Fibroblast of skin of left quadriceps (primary cell): ENCODE measurements at regions not wholly inside any gene's neighbourhood (a gene's known extent, or its start where the extent isn't known, plus 50 kb on each side); places are given as distances from the start of the nearest gene placed in this dataset.
A peak's percentile ranks its signal among the peaks of the same experiment; 100 is the strongest.
"Not testable (repeated sequence)": the region's sequence is repeated elsewhere in the genome, so short reads cannot be mapped to it uniquely, and the experiment has no call there.

ENCODE experiments used
- DNase-seq, 2 experiments: peaks; one replicate each; pipeline ENCODE4 v3.0.0-alpha.2; 2013; ENCODE audit warnings: low read depth in 2 of 2

DNA sequence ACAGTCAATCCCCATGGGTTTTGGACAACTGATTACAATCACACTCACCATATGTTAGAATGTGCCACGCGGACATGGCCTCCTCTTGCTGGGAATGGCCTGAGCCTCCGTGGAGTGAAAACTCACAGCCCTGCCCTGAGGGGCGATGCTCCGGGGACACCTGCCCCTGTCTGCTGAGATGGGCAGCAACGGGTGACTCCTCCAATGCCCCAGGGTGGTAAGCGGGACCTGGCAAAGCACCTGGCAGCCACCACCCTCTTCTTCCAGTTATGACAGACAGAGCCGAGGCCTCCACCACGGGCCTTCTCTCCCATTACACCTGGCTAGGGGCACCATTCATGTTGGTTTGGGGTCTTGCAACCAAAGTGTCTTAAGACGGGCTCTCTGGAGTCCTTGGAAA lies 94.9 kb upstream of the COL5A1 start:
- DNase-seq = no peak

DNA sequence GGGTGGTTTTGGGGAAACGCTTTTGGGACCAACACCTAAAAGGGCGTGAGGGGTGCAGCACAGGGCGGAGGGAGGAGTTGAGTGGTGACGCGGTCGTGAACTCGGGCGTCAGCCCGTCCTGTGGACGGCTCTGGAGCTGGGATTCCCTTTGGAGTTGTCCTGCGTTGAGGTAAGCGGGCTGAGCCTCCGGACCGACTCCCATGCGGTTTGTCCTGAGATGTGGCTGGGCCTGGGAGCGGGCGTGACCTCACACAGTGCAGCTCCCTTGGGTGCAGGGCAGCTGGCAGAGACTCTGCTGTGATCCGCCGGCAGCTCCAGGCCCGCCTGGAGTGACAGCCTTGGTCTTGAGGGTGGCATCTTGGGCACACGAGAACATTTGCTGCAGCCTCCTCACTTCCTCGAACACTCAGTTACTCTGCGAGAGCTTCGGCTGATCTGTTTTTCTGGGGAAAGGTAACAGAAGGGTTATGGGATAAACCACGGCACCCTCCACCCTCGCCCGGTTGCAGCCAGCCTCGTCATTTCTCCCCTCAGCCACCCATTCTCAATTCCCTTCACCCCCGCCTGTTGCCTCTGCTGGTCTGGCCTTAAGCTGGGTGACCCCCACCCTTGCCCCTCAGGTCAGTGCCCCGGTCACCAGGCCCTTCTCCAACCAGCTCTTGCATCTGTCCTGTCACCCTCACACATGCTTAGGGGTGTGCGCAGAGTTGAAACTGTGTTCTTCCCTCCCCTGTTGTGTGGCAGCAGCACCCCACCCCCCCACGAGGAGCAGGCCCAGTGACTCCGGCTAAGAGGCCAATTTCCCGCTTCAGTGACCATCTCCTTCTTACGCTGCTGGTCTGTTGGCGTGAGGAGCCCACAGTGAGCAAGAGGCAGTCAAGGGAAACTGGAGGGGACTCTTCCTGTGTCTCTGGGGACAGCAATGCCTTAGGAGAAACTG lies 94.2 kb upstream of the COL5A1 start:
- DNase-seq = no peak

DNA sequence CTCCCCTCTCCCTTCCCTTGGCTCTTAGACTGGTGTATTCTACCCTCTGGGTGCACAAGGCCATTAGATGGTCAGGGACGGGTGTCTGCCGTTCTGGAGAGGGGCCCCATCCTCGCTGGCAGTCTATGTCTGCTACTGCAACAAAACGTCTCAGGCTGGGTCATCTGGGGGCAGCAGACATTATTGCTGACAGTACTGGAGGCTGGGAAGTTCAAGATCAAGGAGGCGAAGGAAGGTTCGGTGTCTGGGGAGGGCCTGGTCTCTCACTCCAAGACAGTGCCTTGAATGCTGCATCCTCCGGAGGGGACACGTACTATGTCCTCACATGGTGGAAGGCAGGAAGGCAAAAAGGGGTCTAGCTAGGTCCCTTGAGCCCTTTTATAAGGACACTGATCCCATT lies 93.4 kb upstream of the COL5A1 start:
- DNase-seq = no peak

DNA sequence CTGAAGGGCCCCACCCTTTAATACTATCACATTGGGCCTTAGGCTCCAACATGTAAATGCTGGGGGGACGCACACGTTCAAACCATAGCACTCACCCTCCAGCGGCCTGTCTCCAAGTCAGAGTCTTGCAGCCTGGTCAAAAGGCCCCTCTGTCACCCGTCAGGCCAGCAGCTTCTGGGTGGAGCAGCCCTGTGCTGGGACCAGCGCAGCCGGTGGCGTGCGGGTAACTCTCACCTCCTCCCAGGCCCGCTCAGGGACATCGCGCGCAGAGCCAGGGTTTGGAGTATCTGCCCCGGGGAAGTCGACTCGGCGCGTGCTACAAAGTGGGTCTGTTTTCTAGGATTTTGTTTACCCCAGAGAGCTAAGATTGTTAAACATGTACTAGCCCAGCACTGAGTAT lies 93.0 kb upstream of the COL5A1 start:
- DNase-seq = no peak

DNA sequence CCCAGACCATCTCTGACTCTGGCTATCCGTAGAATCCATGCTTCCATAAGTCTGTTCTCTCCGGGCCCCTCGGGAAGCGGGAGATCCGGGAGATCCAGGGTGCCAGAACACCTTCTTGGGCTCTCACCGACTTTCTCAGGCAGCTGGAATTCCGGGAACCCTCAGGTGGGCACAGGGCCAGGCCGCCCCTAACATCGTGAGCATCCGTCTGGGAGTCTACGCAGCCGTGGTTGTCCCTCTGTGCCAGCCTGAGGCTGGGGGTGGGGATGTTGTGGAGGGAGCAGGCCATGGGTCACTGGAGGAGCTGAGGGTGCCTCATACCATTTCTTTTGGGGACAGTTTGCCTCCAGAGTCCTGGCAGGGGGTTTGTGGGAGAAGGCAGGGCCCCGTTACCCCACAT lies 92.3 kb upstream of the COL5A1 start:
- DNase-seq = no peak

DNA sequence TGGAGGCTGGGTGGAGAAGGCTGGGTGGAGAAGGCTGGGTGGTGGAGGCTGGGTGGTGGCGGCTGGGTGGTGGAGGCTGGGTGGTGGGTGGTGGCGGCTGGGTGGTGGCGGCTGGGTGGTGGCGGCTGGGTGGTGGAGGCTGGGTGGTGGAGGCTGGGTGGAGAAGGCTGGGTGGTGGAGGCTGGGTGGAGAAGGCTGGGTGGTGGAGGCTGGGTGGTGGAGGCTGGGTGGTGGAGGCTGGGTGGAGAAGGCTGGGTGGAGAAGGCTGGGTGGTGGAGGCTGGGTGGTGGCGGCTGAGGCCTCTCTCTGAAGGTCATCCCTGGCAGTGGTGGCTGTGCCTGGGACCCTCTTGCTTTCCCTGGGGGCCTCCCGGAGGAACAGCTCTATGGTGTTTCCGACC lies 91.5 kb upstream of the COL5A1 start:
- not testable (repeated sequence) for DNase-seq

DNA sequence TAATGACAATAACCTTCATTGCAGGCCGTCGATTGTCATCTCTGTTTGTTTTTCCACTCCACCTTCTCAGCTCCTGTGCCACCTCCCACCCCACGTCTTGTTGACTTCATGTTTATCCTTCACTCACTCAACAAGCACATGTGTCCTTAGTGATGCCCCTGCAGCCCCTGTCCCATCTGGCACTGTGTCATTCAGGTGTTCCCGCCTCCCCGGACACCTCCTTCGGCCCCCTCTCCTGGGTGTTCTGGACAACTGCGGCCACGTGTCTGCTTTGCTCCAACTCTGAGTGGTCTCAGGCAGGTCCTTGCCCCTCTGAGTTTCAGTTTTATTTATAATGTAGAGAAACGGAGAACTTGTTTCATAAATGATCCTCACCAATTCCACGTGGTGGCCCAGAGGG lies 91.0 kb upstream of the COL5A1 start:
- DNase-seq = no peak

DNA sequence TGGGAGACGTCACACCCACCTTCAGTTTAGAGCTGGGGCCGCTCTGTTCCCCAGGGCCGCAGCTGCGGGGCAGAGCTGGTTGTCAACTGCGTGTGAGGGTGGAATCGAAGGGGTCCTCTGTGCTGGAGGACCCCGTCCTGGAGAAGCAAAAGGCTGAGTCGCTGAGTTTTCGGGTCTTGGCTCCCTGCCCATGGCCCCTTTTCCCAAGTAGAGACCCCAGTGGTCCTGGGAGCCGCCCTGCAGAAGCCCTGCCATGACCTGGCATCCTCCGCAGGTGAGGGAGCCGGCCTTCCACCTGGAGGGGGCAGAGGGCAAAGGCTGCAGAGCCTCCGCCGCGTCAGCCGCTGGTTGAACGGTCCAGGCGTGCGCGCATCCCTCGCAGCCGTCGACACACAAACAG lies 90.4 kb upstream of the COL5A1 start:
- DNase-seq = no peak

DNA sequence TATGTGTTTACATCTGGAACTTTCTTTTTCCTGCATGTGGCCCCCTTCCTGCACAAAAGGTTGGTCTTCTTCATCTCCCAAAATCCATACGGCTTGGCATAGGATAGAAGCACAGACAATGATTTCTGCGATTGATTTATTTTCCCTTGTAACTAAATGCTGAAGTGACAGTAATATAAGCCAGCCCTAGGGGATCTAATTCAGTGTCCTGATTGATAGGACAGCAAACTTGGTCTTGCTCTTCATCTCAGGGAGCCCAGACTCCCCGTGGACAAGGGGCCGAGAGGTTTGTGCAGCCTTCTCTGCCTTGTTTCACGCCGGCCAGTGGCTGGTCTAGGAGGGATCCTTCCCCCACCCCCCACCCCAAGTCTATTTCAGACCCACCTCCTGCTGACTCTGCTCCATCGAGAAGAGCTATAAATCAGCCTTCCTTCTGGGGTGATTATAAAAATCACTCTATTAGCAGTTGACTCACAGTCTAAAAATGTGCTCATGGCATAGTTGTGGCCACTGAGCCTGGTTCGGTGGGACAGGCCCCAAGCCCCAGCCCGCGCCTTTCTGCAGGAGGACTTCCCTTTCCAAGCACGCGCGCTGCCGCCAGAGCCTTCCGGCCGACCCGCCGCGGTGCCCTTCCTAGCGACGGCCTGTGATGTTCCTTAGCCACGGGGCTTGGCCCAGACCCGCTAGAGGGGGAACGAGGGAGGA lies 89.8 kb upstream of the COL5A1 start:
- peak; percentile 94 for DNase-seq

DNA sequence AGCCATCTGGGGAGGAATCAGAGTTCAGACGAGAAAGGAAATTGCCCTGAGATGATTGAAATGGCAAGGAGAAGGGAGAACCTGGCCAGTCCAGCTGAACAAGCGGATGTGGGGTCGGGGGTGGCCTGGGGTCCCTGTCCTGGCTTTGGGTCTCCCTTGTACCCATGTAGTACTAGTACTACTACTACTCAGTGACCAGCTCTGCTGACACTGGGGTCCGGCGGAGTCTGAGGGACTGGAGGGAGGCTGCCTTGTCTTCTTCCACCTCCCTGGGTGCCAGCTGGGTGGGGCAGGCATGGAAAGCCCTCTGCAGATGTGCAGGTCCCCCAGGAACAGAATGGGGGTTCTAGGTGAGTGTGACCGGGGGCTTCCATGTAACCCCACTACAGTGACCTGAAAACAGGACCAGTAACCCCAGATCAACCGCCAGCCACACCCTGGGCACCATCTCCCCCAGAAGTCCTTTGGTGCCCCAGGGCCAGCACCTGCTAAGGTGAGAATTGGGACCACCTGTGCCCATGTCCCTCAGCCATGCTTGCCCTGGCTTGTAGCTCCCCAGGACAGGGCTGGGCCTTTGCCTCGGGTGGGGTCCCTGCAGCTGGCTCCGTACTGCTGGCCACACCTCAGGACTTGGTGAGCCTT lies 89.1 kb upstream of the COL5A1 start:
- no peak for DNase-seq

DNA sequence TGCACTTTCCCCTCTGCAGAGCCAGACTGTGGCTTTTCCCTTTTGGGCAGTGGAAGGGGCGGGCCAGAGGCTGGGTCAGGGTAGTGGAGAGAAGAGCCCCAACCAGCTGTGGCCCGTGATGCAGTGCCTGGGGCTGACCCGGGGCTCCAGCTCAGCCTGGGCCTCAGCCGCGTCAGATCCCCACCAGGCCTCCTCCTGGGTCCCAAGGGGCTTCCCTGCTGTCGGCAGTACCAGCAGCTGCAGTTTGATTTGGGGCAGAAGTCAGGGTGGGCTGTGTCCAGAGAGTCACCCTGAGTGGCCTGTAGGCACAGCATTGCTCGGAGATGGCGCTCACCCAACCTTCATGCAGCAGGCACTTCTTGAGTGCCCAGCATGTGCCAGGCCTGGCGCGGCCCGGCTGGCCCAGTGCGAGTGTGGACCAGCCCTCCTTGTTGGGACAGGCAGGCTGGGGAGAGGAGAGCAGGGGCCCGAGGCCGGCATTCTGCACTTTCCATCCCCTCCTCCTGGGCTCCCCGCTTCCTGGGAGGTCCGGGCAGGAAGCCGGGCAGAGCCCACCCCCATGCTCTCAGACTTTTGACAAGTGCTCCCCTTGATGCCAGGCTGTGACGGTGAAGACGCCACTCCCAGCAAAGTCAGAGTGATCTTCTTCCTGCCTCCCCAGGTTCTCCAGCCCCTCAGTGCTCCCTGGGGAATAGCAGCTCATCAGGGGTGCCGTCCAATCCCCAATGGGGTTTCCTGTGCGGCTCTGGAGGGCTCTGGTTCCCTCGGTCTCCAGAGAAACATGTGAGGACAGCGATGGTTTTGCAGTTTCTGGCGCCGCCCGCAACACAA lies 88.3 kb upstream of the COL5A1 start:
- DNase-seq = no peak

DNA sequence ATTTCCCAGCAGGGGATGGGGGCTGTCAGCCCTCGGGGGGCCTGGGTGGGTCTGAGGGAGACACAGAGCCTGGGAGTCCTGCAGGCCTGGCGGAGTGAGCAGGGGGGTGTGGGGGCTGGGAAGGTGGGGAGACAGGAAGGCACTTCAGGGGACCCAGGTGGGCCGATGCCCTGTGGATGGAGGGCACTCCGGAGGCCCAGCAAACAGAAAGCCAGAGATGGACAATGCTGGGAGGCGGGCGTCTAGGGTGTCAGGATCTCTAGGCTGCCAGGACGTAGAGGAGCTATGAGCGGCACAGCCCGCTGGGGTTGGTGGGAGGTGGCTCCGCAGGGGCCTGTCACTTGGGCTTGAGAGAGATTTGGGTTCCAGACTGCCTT lies 87.6 kb upstream of the COL5A1 start:
- no peak for DNase-seq

DNA sequence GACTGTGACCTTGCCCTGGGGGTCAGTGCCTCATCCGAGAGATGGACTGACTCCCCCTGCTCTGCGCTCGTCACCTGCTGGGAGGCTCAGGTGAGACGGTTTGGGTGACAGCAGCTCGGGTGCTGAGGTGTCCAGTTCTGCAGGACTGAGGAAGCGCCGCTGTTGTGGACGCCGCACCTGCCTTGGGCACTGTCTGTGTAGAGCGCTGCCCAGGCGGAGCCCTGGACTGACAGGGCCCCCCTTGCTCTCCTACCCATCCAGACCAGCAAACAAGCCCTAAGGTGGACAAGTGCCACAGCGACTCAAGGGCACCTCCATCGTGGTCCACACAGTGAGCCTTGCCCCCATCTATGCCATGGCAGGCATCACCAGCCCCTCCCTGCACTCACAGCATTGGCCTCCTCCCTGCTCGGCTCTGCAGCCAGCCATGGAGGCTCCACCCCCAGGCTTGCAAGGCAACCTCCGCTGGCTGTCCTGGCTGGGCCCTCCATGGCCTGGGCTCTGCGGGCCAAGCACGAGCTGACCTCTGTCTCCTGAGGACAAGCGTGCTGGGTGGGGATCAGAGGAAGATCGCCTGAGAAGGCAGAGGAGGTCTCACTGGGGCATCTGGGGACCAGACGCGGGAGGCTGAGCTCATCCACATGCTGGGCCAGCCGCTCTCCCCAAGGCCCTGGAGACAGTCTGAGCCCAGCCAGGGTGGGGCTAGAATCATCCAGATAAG lies 87.1 kb upstream of the COL5A1 start:
- DNase-seq = no peak

DNA sequence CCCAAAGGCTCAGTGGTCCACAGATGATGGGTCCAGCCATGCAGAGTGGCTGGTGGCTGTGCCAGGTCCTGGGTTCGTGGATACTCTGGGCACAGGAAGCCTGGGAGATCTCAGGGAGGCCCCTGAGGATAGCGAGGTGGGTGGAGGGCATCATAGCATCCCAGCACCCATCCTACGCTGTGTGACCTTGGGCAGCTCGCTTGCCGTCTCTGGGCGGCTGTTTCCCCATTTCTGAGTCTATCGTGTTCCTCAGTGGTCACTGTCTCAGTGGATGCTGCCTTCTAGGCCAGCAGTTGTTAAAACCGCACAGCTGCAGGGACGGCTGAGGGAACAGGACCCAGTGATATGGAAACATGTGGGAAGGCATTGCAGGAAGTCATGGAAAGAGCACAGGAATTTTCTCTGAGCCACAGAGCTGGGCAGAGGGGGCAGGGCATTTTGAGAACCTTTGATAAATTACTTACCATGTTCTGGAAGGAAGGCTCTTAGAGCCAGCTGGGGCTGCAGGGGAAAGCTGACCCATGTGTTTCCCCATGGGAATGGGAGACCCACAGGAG lies 86.4 kb upstream of the COL5A1 start:
- DNase-seq = no peak

DNA sequence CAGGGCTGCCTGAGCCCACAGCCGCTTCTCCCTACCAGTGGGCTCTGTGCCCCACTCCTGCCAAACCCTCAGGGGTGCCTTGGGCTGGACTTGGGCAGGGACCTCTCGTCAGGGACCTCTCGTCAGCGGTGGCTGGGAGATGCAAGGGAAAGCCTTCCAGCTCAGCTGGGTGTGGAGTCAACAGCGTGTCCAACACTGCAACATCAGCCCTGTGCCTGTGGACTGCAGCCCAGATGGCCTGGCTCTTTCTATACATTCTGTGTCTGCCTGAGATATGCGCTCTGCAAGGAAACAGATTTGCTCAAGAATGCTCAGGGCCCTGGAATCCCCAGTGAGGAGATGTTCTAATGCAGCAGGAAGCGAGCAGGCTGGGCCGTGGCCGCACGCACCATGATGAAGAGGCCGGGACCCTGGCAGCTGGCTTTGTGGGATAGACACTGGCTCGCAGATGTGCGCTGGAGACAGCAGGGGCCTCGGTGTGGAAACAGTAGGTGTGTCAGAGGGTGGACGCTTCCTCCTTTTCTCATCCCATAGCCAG lies 85.0 kb upstream of the COL5A1 start:
- peak; percentile 80 to 82 for DNase-seq

DNA sequence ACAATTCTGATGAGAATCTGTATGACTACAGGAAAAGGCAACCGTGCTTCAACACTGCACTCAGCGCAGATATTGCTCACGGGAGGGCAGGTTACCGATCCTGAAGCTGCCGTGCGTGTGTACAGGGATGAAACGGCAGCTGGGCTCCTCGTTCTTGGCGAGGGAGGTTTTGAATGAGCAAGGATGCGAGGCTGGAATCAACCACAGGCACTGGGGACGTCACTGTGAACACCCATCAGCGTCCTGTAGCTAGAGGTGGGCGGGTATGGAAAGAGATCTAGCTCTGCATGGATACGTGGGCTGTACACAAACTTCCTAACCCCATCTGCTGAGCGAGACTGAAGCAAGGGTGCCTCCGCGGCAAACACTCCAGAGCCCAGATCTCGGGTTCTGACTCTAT lies 84.3 kb upstream of the COL5A1 start:
- no peak for DNase-seq

DNA sequence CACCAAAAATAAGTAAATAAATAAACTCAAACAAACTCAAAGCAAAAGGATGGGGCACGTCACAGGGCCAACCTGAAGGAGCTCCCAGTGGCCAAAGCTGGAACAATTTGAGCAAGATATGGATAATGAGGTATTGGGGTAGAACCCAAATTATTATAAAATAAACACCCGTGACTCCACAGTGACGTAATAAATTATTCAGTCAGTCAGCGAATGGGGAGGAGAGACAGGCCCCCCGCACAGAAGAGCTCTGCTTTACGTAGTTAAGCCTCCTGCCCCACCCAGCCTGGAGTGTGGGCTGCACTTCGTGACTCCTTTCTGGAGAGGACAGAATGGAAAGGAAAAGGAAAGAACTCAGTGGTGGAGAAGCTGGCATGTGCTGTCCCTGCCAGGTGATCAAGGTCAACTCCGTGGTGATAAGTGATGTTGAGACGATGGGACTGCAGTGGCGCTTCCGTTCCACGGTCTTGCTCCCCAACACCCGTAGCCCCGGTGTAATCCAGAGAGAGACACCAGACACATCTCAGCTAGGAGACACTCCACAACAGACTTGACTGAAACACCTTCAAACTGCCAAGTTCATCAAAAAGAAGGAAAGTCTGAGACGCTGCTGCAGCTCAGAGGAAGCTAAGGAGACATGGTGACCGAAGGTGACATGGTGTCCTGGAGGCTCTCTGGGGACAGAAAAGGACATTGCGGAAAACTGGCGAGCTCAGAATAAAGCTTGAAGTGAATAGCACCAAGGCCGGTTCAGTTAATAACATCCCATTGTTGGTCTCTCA lies 83.3 kb upstream of the COL5A1 start:
- DNase-seq = no peak

DNA sequence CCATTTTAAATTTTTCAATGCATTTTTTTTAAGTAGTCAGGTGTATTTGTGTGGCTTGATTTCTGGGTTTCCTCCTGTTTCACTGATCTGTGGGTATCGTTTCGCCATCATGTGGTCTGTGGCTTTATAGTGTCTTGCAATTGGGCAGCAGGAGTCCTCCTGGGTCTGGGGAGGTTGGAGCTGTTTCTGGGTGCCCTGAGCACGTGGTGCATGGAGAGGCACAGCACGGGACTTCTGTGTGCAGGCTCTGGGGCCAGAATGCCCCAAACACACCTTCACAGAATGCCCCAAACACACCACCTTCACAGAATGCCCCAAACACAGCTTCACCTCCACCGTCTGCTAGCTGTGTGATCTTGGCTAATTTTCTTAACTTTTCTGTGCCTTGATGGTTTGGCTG lies 82.6 kb upstream of the COL5A1 start:
- DNase-seq = no peak

DNA sequence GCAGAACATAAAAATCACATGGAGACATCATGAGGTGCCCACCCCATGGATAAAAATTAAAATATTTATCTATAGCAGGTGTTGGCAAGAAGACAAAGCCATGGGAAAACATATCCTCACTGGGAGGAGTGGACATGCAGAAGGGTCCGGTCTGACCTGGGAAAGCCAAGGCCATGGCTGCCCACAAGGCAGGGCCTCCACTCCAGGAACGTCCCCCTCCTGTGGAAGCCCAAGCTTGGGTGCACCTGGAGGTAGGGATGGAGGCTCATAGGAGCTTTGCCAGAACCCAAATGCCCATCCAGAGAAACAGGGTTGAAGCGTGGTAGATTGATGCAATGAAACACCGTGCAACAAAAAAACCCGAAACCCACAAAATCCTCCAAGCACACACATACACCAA lies 81.4 kb upstream of the COL5A1 start:
- DNase-seq = no peak

DNA sequence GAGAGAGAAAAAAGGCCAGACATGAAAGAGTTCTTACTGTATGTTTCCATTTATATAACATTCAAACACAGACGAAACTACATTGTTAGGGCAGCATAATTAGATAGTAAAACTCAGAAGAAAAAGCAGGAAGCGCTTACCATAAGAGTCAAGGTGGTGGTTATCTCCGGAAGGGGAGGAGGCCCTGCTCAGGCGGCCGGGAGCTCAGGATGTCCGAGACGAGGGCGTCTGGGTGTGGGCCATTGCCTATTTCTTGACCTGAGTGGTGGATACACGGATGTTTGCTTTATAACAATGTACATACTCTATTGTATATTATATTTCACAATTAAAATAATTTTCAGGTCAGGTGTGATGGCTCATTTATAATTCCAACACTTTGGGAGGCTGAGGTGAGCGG lies 80.9 kb upstream of the COL5A1 start:
- no peak for DNase-seq
